HG03159 (cell line): ENCODE measurements at regions not wholly inside any gene's neighbourhood (a gene's known extent, or its start where the extent isn't known, plus 50 kb on each side); places are given as distances from the start of the nearest gene placed in this dataset.
"Not testable (repeated sequence)": the region's sequence is repeated elsewhere in the genome, so short reads cannot be mapped to it uniquely, and the experiment has no call there.

ENCODE experiments used
- ATAC-seq: cut with Tn5 transposase; IDR thresholded peaks from one replicate; pipeline ENCODE4 v1.9.1; 2021; ENCODE audit warnings: mild to moderate bottlenecking, moderate library complexity; ENCODE audit not compliant: unreplicated experiment

DNA sequence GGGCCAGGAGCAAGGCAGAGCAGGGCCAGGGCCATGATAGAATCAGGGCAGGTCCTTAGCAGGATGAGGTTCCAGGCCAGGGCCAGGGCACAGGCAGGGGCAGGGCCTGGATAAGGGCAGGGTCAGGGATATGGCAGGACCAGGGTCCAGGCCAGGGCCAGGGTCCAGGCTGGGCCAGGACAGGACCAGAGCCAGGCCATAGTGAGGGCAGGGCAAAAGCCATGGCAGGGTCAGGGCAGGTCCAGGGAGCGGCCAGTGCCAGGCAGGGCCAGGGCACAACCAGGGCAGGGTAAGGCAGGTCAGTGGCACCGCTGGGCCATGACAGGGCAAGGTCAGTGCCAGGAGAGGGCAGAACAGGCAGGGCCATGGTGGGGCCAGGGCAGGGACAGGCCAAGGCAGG, 152.2 kb downstream of the LIPI start:
- no peak for ATAC-seq

DNA sequence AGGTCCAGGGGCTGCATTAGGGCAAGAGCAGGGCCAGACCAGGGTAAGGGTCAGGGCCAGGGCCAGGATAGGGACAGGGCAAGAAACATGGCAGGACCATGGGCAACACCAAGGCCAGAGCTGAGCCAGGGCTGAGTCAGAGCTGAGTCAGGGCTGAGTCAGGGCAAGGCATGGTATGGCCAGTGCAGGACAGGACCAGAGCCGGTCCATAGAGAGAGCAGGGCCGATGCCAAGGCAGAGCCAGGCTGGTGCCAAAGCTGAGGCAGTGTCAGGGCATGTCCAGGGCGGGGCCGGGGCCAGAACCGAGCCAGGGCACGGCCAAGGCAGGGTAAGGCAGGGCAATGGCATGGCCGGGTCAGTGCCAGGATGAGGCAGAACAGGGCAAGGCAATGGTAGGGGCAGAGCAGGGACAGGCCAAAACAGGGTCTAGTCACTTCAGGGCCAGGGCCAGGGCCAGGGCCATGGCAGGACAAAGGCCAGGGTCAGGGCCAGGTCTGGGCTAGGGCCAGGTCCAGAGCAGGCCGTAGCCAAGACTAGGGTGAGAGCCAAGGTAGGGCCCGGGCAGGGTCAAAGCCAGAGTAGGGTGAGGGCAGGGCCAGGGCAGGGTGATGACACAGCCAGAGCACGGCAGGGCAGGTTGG, 152.8 kb downstream of the LIPI start:
- not testable (repeated sequence) for ATAC-seq

DNA sequence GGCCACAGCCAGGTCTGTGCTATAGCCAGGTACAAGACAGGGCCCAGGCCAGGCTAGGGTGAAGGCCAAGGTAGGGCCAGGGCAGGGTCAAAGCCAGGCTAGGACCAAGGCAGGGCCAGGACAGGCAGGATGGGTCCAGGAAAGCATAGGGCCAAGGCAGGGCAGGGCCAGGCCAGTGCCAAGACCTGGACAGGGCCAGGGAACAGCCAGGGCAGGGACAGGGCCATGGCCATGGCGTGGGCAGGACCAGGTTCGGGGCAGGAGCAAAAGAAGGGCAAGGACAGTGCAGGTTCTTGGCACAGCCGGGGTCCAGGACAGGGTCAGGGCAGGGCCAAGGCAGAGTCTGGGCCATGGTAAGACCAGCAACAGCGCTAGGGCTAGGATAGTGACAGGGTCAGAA, 153.4 kb downstream of the LIPI start:
- no peak for ATAC-seq

DNA sequence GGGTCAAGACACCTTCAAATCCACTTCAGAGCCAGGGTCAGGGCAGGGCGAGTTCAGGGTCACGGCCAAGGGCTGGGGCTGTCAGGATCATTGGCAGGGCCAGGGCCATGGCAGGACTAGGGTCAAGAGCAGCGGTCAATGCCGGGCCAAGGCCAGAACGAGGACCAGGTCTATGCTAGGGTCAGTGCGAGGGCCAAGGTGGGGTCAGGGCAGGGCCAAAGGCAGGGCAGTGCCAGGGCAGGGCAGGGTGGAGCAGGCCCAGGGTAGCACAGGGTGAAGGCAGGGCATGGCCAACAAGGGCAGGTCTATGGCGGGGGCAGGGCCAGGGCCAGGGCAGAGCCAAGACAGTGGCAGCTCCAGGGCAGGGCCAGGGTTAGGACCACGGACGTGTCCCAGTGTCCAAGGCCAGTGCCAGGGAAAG, 154.0 kb downstream of the LIPI start:
- ATAC-seq: no peak

DNA sequence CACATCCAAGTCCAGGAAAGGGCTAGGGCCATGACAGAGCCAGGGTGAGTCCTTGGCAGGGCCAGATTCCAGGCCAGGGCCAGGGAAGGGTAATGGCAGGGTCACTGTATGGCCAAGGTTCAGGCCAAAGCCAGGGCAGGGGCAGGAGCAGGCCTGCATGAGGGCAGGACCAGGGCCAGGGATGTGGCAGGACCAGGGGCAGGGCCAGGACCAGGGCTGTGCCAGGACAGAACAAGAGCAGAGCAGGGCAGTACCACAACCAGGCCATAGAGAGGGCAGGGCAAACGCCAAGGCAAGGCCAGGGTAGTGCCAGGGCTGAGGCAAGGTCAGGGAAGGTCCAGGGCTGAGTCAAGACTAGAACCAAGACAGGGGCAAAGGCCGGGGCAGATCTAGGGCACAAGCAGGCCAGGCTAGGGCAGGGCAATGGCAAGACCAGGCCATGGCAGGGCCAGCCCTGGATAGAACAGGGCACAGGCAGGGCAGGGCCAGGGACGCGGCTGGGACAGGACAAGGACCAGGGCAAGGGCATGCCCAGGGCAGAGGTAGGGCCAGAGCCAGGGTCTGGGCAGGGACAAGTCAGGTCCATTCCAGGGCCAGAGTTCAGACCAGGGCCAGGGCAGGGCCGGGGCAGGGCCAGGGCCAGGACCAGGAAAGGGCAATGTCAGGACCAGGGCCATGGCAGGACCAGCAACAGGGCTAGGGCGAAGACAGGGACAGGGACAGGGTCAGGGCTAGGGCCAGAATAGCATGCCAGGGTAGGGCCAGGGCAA, 154.8 kb downstream of the LIPI start:
- not testable (repeated sequence) for ATAC-seq

DNA sequence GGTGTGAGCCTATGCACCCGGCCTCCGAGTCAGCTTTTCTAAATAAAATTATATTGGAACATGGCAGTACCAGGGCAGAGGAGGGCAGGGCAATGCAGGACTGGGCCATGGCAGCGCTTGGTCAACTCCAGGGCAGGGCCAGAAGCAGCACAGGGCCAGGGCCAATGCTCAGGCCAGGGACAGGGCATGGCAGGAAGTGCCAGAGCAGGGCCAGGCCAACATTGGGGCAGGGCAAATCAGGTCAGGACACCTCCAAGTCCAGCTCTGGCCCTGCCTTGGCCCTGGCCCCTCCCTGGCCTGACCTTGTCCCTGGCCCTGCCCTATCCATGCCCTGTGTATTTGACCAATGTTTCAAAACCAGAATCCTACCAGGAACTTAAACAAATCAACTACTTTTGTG, 156.1 kb downstream of the LIPI start:
- no peak for ATAC-seq

DNA sequence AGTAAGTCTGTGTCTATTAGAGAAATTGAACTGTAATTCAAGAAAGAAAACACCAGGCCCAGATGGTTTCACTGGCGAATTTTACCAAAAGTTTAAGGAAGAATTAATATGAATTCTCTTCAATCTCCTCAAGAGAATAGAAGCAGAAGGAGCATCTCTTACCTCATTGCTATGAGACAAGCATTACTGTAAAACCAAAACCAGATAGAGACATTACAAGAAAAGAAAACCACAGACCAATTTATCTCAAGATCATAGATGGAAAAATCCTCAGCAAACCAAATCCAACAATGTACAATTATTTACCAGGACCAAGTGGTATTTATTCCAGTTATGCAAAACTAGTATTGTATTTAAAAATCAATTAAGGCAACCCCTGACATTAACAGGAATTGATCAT, 160.6 kb downstream of the LIPI start:
- no peak for ATAC-seq

DNA sequence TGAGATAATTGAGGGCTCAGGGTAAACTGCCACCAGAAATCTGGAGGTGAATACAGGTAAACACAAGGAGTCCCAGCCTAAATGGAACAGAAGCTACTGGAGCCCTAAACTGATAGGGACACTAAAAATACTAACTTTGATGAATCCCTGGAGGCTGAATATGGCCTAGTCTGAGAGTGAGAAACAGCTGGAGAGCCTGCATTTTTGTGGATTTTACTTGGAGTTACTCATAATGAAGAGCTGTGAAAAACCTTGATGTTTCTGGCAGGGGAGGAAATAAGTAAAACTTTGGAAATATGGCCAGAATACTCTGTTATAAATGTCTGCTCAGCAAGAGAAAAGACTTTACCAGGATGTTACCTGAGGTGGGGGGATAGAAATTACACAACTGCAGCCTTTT, 164.4 kb downstream of the LIPI start:
- ATAC-seq: no peak

DNA sequence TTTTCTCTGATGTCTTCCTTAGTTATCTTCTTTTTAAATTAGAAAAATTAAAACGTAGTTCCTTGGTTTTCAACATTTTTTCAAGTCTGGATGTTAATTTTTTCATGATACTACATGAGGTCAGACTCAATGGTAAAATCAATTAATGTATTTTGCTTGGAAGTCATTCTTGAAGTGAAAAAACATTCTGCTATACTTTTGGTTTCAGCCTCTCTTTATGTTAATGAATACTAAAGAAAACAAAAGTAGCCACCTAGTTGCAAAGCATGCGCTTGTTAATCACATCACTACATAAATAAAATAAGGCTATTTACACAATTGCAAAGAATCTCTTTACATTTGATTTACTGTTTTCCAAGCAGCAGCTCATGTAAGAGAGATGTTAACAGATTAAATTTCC, 170.4 kb downstream of the LIPI start:
- ATAC-seq: no peak

DNA sequence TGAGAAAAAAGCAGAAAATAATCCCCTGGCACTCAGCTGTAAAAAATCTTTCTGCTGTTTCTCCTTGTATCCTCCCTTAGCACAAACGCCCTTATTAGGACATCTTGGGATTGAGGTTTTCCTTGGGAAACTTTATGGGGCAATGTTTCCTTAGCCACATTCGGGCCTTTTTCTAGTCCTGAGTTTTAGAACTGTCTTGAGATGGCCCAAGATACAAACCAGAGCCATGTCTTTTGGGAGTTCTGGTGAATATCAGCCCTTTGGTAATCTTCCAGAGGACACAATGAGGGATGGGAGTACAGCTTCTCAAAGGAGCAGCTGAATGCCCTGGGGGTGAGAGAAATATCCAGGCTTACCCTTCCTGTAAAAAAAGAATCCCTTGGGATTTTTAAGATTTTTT, 182.1 kb downstream of the LIPI start:
- not testable (repeated sequence) for ATAC-seq

DNA sequence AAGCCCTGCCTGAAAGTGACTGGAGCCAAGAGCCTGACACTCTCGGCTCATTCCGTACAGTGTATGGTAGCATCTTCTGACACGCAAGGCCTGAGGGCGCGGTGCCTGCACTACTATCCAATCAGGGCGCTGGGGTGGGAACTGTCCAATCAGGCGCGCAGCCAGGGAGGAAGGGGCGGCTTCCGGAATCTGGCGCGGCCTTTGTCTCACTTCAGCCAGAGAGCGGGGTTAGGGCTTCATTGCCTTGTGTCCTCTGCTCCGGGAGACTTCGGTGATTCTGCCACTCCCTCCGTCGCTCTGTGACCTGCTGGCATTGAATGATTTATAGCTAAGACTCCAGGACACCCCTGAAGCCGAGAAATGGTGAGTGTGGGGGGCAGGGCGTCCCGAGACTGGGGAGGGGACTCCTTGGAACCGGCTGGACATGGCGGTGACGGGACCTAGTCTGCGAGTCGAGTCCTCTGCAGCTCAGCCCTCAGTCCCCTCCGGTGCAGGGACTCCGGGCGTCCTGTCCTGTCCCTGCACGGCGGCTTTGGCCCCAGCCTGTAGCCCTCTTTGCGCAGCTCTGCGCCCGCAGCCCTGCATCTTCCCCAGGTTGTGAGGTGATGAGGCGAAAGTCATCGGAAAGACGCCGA, 183.4 kb downstream of the LIPI start:
- peak; percentile 100 for ATAC-seq

DNA sequence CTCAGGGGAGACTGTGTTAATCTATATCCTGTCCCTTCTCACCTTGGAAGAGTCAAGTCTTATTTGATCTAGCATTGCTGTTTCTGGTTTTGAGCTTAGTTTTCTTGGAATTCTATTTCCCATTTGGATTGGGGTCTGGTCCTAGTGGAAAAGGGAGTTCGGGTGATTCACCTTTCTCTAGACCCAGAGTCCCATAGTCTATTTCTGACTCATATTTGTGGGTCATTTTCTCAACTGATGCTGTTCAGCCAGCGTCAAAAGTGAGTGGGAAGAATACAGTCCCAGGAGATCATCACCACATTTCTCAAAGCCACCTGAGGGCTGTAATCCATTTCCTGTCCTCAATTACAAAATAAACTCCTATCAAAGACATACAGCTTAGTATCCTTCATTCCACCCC, 190.6 kb downstream of the LIPI start:
- ATAC-seq: not testable (repeated sequence)

DNA sequence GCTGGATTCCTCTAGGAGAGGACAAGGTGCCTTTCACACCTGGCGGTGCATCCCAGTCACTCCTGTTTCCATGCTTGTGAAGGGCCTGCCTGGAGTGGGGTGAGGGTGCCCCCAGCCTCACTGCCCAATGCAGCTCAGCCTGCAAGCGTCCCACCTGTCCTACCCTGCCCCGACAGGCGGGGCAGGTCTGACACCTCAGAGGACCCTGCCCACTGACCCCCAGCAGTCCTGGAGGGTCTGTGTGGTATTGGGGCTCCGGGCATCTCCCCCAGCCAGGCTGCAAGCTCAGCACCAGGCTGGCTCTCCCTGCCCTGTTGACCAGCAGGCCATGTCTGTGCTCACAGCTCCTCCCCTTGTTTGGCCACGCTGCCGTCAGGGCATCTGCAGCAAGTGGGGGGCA, 194.9 kb downstream of the LIPI start:
- not testable (repeated sequence) for ATAC-seq

DNA sequence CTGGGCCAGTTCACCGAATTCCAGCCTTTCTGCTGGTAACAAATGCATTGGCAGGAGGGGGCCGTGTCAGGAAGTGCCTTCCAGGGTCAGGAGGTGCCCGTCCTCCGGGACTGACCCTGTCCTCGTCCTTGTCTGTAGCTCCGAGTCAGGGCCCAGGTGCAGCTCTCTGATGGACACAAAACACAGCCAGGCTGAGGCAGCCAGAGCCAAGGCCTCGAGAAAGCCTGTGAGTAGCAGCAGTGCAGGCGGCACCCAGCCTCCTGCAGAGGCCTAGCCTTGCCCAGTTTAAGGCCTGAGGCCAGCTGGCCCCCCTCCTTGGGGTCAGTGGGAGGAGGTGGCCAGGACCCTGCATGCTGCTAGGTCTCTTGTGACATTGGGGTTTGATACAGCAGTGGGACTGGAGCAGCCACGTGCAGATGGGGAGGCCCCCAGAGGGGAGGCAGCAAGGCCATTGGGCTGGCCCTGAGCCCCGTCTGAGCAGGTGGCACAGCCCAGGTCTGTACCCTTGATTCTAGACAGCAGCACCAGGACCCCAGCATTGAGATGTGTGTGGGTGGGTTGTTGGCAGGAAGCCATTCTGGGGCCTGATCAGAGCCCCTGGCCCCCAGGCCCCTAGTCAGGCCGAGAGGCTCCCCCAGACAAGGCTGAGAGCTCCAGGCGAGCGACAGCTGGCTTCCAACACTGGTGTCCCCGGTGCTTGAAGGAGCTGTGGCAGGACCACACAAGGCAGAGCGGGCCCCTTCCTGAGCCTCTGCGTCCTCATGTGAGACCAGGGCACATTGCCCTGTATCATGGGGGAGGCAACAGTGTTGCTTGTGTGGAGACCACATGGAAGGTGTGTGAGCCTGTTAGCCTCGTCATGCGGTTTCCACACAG, 196.9 kb downstream of the LIPI start:
- not testable (repeated sequence) for ATAC-seq

DNA sequence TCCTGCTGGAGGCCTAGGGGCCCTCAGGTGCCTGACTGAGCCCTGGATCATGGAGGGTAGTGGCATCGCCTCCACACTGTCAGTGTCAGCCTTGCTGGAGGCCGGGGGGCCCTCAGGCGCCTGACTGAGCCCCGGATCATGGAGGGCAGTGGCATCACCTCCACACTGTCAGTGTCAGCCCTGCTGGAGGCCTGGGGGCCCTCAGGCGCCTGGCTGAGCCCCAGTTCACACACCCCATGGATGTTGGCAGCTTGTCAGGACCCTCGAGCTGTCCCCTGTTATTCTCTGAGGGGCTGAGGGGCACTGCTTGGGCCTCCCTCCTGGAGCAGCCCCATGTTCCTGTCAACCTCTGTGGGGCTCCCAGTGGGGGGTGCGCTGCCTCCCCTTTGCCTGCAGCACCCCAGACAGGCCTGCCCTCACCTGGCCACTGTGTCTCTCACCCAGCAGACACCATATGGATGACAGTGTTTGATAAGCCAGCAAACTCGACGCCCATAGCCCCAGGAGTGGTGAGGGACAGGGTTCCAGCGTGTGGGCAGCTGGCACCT, 197.6 kb downstream of the LIPI start:
- ATAC-seq: no peak

DNA sequence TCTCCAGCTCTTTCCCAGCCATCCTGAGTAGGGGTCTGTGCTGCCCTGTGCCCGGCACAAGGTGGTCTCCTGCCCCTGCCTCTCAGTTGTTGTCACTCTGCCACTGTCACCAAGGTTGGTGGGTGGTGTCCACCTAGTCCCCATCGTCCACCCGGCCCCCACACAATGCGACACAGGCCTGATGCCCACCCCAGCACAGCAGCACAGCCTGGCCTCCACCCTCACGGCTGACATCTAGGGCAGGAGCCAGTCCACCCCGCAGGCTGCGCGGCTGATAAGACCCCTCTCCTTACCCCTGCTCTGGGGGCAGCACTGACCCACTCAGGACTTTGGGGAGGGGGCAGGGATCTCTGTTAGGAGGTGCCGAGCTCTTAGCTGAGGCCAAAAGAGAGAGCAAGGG, 198.3 kb downstream of the LIPI start:
- ATAC-seq: no peak

DNA sequence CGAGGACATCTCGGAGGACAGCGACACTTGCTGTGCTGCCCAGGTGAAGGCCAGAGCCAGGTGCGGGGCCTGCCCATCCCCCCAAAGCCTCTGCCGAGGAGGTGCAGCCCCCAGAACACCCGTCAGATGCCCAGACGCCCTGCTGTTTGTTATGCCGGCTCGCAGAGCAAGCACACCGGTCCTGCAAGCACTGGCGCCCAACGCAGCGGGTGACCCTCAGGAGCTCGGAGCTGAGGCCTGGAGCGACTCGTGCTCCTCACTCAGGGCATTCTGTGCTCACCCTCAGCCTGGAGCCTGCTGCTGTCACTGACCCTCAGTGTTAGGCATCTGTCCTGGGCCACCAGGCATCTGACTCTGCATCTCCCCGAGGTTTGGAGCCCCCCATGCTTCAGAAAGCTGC, 199.0 kb downstream of the LIPI start:
- not testable (repeated sequence) for ATAC-seq

DNA sequence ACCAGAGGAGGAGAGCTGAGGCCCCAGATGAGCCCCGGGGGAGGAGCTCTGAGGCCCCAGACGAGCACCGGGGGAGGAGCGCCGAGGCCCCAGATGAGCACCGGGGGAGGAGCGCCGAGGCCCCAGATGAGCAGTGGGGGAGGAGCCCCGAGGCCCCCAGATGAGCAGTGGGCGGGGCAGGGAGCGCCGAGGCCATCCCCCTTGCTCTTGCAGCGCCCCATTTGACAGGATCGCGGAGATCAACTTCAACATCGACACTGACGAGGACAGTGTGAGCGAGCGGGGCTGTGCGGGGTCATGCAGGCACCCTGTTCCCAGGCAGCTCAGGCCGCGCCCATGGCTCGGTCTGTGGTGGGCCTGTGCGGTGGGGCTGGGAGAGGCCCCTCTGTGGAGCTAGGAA, 199.6 kb downstream of the LIPI start:
- ATAC-seq: not testable (repeated sequence)

DNA sequence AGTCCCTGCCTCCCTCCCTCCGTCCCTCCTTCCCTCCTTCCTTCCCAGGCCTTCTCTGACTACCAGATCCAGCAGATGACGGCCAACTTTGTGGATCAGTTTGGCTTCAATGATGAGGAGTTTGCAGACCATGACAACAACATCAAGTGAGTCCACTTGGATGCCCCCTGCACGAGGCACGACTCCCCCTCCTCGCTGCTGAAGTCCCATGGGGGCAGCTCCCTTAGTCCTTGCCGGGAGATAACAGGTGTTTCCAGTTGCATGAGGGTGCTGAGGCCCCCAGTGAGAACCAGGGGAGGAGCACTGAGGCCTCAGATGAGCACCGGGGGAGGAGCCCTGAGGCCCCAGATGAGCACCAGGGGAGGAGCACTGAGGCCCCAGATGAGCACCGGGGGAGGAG, 200.0 kb downstream of the LIPI start:
- ATAC-seq: no peak

DNA sequence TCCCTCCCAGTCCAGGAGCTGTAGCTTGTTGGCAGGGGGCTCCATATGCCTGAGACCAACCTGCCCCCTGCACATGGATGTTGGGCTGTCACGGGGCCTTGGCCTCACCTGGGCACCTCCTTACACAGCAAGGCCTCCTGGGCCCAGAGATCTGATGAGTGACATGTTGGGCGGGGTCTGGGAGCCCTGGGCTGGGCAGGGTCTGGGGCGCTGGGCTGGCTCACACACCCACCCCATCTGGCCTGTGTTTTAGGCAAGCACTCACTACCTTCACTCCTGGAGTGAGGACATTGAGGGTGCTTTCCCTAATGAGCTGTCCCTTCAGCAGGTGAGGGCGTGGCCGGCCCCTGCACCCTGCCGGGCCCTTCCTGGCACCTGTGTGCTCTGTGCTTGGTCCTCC, 200.8 kb downstream of the LIPI start:
- not testable (repeated sequence) for ATAC-seq
